Calu3 (cell line): ENCODE measurements at regions not wholly inside any gene's neighbourhood (a gene's known extent, or its start where the extent isn't known, plus 50 kb on each side); places are given as distances from the start of the nearest gene placed in this dataset.
"Not testable (repeated sequence)": the region's sequence is repeated elsewhere in the genome, so short reads cannot be mapped to it uniquely, and the experiment has no call there.

Source experiments
- BruUV-seq: library from RNA; stranded (reverse); fragments of 400-500 nt; replicated peaks from 2 replicates; lab custom pipeline; 2021; lab: Mats Ljungman, UMichigan
- CTCF ChIA-PET: fragments of 300-600 bp; sonication (Branson Sonifier 250); formaldehyde crosslinking; loops from one replicate; lab custom pipeline; 2022; ENCODE audit warnings: antibody characterized with exemption; lab: Charles Lee
- DNase-seq: peaks from one replicate; pipeline ENCODE4 v3.0.0; 2022
- H3K27ac Mint-ChIP-seq: one replicate; pipeline ENCODE4 v1.8.0; 2022; ENCODE audit warnings: mixed read lengths; ENCODE audit not compliant: unreplicated experiment
- H3K27me3 Mint-ChIP-seq: one replicate; pipeline ENCODE4 v1.8.0; 2022; ENCODE audit warnings: mixed read lengths; ENCODE audit not compliant: unreplicated experiment
- H3K36me3 Mint-ChIP-seq: one replicate; pipeline ENCODE4 v1.8.0; 2022; ENCODE audit warnings: mild to moderate bottlenecking, moderate library complexity, mixed read lengths; ENCODE audit not compliant: insufficient read depth, unreplicated experiment
- H3K4me1 Mint-ChIP-seq: one replicate; pipeline ENCODE4 v1.8.0; 2022; ENCODE audit warnings: mild to moderate bottlenecking, low read depth, mixed read lengths; ENCODE audit not compliant: unreplicated experiment
- H3K4me3 Mint-ChIP-seq: one replicate; pipeline ENCODE4 v1.8.0; 2022; ENCODE audit warnings: mild to moderate bottlenecking, low read depth, moderate library complexity, mixed read lengths; ENCODE audit not compliant: unreplicated experiment
- H3K9me3 Mint-ChIP-seq: one replicate; pipeline ENCODE4 v1.8.0; 2022; ENCODE audit warnings: low read depth, mixed read lengths; ENCODE audit not compliant: unreplicated experiment
- CTCF ChIP-seq: fragments of 200-600 bp; IDR thresholded peaks from one replicate; pipeline ENCODE4 v1.8.0; 2022; ENCODE audit warnings: antibody characterized with exemption; ENCODE audit not compliant: unreplicated experiment
- intact Hi-C: fragments of 100-400 bp; cut with micrococcal nuclease; formaldehyde crosslinking; loops from one replicate; pipeline ENCODE4 v1.10.0; 2022; ENCODE audit not compliant: unreplicated experiment

GRCh38 chr5:21007781-21008180, 1019.8 kb upstream of the CDH18 start:
- Mint-ChIP-seq H3K27ac (no peak overlapping the region), H3K4me1 (no peaks in the 10 kb centered on the region), H3K27me3 (no peaks in the 10 kb centered on the region), H3K4me3 (no peak overlapping the region), H3K9me3 (no peaks in the 10 kb centered on the region), H3K36me3 (no peaks in the 10 kb centered on the region)
- TF ChIP-seq CTCF, result no peak
- intact Hi-C loops, result no loop called here
- no peak for DNase-seq
- CTCF ChIA-PET, result no interaction called here
- BruUV-seq, result no TSS peak

GRCh38 chr5:20988933-20989332, 1000.9 kb upstream of the CDH18 start:
- intact Hi-C loops, CTCF ChIA-PET, H3K4me3 Mint-ChIP-seq, DNase-seq, H3K27ac Mint-ChIP-seq, H3K4me1 Mint-ChIP-seq, BruUV-seq, H3K9me3 Mint-ChIP-seq, H3K27me3 Mint-ChIP-seq, H3K36me3 Mint-ChIP-seq: not testable (repeated sequence)

- no peak for DNase-seq
- no TSS peak for BruUV-seq
- no peaks in the 10 kb centered on the region for H3K27me3 Mint-ChIP-seq
- no peaks in the 10 kb centered on the region for H3K4me1 Mint-ChIP-seq
- peaks cover 3% of the 10 kb centered on the region for H3K9me3 Mint-ChIP-seq
- H3K27ac Mint-ChIP-seq, result no peak overlapping the region
- no peak for TF ChIP-seq CTCF
- intact Hi-C loops, result no loop called here
- CTCF ChIA-PET, result no interaction called here
- no peaks in the 10 kb centered on the region for H3K36me3 Mint-ChIP-seq
- H3K4me3 Mint-ChIP-seq, result no peak overlapping the region
Observed at GRCh38 chr5:20985754-20986153, 997.8 kb upstream of the CDH18 start.

GRCh38 chr5:20974426-20974825, 986.4 kb upstream of the CDH18 start:
- intact Hi-C loops, result loop anchor here (5.0 to 10.0 kb wide), 2 partner anchors 180 to 483 kb away; no protein-coding TSS in a partner anchor
- H3K36me3 Mint-ChIP-seq, result peaks cover 9% of the 10 kb centered on the region
- H3K9me3 Mint-ChIP-seq, result no peaks in the 10 kb centered on the region
- DNase-seq, result no peak
- no peak overlapping the region for H3K27ac Mint-ChIP-seq
- no peak for TF ChIP-seq CTCF
- H3K4me3 Mint-ChIP-seq, result no peak overlapping the region
- no peaks in the 10 kb centered on the region for H3K4me1 Mint-ChIP-seq
- H3K27me3 Mint-ChIP-seq, result no peaks in the 10 kb centered on the region
- BruUV-seq, result no TSS peak
- CTCF ChIA-PET, result no interaction called here

- intact Hi-C loops, result loop anchor here (1.0 to 10.0 kb wide), 4 partner anchors 182 to 830 kb away; no protein-coding TSS in a partner anchor
- H3K9me3 Mint-ChIP-seq, result no peaks in the 10 kb centered on the region
- no peaks in the 10 kb centered on the region for H3K27me3 Mint-ChIP-seq
Observed at GRCh38 chr5:20972419-20972925, 984.5 kb upstream of the CDH18 start.

More at GRCh38 chr5:20972419-20972925, 984.5 kb upstream of the CDH18 start:
- peak overlapping the region; percentile 67 for H3K27ac Mint-ChIP-seq
- CTCF ChIA-PET, result interaction anchor here (0.6 to 1.3 kb wide), 2 partner anchors 419 to 497 kb away, joined by 4 to 8 read pairs; no protein-coding TSS in a partner anchor
- peak; percentile 61 for DNase-seq
- peak overlapping the region; percentile 59 for H3K4me3 Mint-ChIP-seq
- no TSS peak for BruUV-seq
- TF ChIP-seq CTCF, result no peak
- no peaks in the 10 kb centered on the region for H3K4me1 Mint-ChIP-seq
- H3K36me3 Mint-ChIP-seq, result peaks cover 9% of the 10 kb centered on the region
